A204.1 (cell line): ENCODE measurements at regions not wholly inside any gene's neighbourhood (a gene's known extent, or its start where the extent isn't known, plus 50 kb on each side); places are given as distances from the start of the nearest gene placed in this dataset.
"Not testable (repeated sequence)": the region's sequence is repeated elsewhere in the genome, so short reads cannot be mapped to it uniquely, and the experiment has no call there.

ENCODE experiments used
- FAIRE-seq: peaks from 2 replicates; lab custom pipeline; 2012; peaks lifted over from hg19 to GRCh38; lab: Jason Lieb, UNC

- FAIRE-seq, result no peak
These were observed 573.0 kb upstream of the AUTS2 start for GRCh38 chr7:69025249-69025648.

- no peak for FAIRE-seq
These were observed 565.4 kb upstream of the AUTS2 start for GRCh38 chr7:69032848-69033247.

DNA sequence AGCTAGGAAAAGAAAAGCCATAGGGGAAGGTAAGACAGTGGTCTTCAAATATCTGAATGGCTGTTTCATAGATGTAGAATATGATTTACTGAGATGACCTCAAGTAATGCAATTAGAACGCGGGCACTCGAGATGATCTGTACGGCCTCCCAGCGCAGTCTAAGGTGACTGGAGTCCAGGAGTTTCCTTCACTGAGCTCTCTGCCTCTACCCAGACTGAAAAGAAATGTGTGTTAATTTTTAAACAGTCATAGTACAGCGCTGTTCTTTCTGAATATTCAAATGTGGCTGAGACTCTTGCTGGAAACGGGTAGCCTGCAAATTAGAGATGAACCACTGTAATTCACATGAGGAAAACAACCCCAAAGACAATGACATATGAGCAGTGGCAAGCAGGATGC, 562.4 kb upstream of the AUTS2 start:
- FAIRE-seq, result no peak

- no peak for FAIRE-seq
These were observed 562.0 kb upstream of the AUTS2 start for GRCh38 chr7:69036301-69036700.

DNA sequence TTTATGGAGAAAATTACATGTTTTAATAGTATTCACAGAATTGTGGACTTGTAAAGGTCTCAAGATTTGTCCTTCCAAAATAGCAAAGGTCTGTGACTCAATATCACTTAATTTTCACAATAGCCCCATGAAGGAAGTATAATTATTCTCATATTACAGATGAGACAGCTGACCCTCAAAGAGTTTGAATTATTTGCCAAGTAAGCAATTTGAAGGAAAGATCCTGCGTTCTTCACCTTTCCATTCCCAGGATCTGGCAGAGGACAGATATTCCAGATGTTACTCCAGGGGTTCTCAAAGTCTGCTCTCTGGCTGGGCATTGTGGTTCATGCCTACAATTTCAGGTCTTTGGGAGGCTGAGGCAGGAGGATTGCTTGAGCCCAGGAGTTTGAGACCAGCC, 559.4 kb upstream of the AUTS2 start:
- no peak for FAIRE-seq

GRCh38 chr7:69042138-69042537, 556.1 kb upstream of the AUTS2 start:
- FAIRE-seq, result no peak

DNA sequence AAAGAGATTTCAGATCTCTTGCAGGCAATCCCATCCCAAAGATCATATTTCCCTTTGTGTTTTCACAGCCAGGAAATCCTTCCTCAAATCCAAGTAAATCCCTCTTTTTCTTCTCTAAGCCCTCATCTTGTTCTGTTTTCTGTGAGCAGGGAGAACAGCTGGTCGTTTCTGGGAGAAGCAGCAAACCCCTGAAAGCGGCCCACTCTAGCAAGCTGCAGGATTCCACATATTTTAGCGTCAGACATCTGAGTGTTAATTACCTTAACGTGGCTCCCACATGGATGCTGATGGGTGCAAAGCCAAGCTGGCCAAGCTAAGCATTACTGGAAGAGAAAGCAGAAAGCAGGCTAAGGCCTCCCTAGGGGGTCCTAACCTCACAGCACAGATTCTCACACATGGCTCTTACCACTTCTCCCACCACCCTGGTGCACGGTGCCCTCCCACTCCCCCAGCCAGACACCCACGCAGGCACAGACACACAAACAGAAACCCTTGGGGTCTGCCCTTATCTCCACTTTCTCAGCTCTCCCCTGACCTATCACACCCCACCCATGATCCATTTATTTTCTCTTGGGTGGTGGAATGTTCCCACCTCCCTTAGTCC, 551.0 kb upstream of the AUTS2 start:
- FAIRE-seq, result no peak

DNA sequence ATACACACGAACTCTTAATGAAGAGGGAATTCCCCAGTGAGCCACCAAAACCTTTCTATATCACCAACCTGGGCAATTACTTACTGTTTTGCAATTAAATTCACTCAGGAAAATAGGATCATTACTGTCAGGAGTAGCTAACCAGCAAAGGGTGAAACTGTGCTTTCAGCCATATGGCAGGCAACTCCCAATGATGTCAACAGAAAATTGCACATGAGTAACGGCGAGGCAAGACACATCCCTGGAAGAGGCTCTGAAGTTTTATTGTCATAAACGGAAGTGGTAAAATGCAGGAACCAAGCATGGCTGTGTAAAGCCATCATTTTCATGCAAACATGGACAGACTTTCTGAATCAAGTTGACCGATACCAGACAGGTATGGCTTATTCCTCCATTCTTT, 548.9 kb upstream of the AUTS2 start:
- FAIRE-seq, result no peak

- no peak for FAIRE-seq
These were observed 545.8 kb upstream of the AUTS2 start for GRCh38 chr7:69052447-69052846.

GRCh38 chr7:69060516-69060915, 537.8 kb upstream of the AUTS2 start:
- no peak for FAIRE-seq

DNA sequence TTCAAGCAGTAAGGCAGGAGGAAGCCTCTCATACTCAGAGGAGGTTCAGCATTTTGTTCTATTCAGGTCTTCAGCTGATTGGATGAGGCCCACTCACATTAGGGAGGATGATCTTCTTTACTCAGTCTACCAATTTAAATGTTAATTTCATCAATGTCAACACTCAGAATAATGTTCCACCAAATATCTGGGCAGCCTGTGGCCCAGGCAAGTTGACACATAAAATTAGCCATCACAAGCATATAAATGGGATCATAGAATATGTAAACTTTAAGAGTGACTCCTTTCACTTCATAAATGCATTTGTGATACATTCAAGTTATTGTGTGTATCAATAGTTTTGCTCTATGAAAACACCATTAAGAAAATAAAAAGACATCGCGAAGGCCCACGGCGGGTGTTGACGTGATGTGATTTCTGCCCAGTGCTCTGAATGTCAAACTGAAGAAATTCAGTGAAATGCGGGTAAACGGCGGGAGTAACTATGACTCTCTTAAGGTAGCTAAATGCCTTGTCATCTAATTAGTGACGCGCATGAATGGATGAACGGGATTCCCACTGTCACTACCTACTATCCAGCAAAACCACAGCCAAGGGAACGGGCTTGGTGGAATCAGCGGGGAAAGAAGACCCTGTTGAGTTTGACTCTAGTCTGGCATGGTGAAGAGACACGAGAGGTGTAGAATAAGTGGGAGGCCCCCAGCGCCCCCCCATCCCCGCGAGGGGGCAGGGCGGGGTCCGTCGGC, 536.1 kb upstream of the AUTS2 start:
- FAIRE-seq, result no peak

DNA sequence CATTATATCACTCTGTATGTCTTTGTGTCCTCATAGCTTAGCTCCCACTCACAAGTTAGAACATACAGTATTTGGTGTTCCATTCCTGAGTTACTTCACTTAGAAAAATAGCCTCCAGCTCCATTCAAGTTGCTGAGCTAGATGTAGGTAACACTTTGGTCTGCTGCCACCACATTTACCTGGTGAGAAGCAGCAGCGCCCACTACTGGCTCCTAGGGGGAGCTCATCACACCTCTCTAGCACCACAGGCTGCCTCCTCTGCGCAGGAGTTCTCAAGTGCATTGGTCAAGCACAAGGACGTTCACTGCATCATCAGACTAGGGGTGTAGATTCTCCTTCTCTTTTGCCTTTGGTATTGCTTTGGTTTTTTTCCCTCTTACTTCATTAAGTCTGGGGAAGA, 530.9 kb upstream of the AUTS2 start:
- no peak for FAIRE-seq

- no peak for FAIRE-seq
These were observed 527.8 kb upstream of the AUTS2 start for GRCh38 chr7:69070476-69070875.

- no peak for FAIRE-seq
These were observed 521.7 kb upstream of the AUTS2 start for GRCh38 chr7:69076566-69076965.

DNA sequence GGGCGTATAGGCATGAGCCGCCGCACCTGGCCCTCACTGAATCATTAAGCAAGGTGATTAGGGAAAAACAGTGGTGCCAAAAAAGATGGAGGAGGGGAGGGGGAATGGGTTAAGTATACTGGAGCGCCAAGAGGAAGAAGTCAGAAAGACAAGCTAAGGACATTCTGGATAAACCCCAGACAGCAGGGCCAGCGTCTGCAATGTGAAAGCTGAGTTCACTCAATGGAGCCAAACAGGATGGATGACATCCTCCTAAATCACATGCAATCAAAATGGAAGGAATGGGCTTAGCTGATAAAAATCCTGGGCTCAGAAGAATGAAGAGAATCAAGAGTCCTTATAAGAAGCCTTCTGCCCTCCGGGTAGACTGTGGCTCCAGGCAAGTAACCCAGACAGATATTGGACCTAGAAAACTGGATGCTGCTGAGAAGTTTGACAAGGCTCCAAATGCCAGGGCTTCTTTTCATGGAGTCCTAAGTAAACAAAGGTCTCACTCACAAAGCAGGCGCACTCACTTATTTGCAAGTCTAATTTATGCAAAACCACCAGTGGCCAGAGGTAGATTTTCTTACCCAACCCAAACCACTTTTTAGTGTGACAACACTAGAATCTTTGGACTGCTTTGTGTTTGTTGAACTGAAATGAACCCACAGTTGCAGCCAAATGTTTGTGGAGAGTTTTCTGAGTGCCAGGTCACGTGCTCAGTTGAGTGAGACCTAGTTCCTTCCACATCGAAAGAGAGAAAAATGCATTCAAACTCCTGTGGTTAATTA, 519.1 kb upstream of the AUTS2 start:
- FAIRE-seq, result no peak

GRCh38 chr7:69087281-69087680, 511.0 kb upstream of the AUTS2 start:
- FAIRE-seq, result not testable (repeated sequence)

- no peak for FAIRE-seq
These were observed 510.1 kb upstream of the AUTS2 start for GRCh38 chr7:69088185-69088584.

DNA sequence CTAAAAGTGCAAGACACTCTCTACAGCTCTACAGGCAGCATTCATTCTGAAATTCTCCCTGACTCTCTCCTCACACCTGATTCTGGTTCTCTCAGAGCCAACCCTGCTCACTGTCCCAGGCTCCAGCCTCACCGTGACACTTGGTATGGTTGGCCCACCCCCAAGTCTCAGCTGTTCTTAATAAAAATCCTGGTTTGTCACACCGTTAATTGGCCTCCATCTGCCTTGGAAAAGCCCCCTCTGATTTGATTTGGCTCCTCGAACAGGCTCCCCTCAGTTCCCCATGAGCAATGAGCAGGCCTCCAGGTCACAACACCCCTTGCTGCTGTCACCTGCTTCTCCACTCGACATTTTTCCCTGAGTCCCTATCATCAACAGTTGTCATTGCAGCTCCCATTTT, 507.3 kb upstream of the AUTS2 start:
- no peak for FAIRE-seq

DNA sequence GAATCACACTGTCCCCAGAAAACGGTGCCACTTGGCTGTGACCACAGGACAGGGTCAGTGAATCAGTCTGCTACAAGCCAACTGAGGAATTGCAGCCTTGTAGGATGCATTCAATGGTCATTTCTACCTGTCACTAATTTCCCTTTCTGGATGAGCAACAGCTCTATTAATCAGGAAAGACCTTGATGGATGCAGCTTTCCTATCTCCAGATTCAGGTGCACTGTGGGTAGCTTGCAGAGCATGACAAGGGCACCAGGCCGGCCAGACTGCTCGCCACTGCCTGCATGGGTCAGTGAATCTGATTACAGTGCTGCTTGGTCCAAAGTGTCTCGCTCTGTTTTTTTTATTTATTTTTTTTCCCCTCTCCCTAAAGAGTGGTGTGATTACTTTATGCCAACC, 506.8 kb upstream of the AUTS2 start:
- FAIRE-seq, result no peak

DNA sequence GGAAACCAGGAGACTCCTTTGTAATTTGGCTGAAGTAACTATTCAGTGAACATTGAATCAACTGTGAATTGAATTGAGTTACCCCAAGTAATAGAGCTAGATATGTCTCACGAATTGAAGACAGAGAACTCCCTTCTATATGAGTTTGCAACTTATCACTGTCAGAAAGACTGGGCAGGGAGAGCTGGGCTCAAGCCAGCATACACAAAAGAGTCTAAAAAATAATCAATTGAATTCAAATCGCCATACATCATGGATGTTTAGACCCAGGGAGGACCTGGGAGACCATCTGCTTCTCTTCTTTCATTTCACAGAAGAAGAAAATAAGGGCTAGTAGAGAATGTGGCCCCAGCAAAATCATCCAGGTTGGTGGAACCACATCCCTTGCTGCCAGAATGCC, 503.1 kb upstream of the AUTS2 start:
- no peak for FAIRE-seq

GRCh38 chr7:69095649-69096048, 502.6 kb upstream of the AUTS2 start:
- no peak for FAIRE-seq

GRCh38 chr7:69104023-69104422, 494.3 kb upstream of the AUTS2 start:
- FAIRE-seq, result no peak

- no peak for FAIRE-seq
These were observed 493.2 kb upstream of the AUTS2 start for GRCh38 chr7:69105092-69105491.

- FAIRE-seq, result no peak
These were observed 492.3 kb upstream of the AUTS2 start for GRCh38 chr7:69105981-69106380.
